WERI-Rb-1 (cell line): ENCODE measurements at regions not wholly inside any gene's neighbourhood (a gene's known extent, or its start where the extent isn't known, plus 50 kb on each side); places are given as distances from the start of the nearest gene placed in this dataset.

Source experiments
- DNase-seq: peaks from one replicate; pipeline ENCODE4 v3.0.0-alpha.2; 2020
- H3K27ac ChIP-seq: fragments of 250-450 bp; sonication (Bioruptor Pico); 2 replicates; pipeline ENCODE4 v1.5.1; 2020; ENCODE audit warnings: mild to moderate bottlenecking, moderate library complexity
- H3K27me3 ChIP-seq: fragments of 250-450 bp; sonication (Bioruptor Pico); 2 replicates; pipeline ENCODE4 v1.5.1; 2021; ENCODE audit warnings: mild to moderate bottlenecking, low read depth, moderate library complexity; ENCODE audit not compliant: insufficient read depth, severe bottlenecking
- H3K36me3 ChIP-seq: fragments of 250-450 bp; sonication (Bioruptor Pico); 2 replicates; pipeline ENCODE4 v1.5.1; 2020; ENCODE audit warnings: mild to moderate bottlenecking, moderate library complexity
- H3K4me3 ChIP-seq: 2 replicates; pipeline ENCODE4 v1.5.1; 2011; ENCODE audit warnings: low read depth, mild to moderate bottlenecking, control low read depth, low read length
- H3K9me3 ChIP-seq: fragments of 250-450 bp; sonication (Bioruptor Pico); 2 replicates; pipeline ENCODE4 v1.5.1; 2021; ENCODE audit warnings: mild to moderate bottlenecking, moderate library complexity; ENCODE audit not compliant: severe bottlenecking
- TF ChIP-seq, protein P1 (sequence below): IDR thresholded peaks from 2 replicates; pipeline ENCODE4 v1.5.1; 2011; ENCODE audit warnings: low read depth, mild to moderate bottlenecking, control low read depth, inconsistent platforms, low read length

DNA sequence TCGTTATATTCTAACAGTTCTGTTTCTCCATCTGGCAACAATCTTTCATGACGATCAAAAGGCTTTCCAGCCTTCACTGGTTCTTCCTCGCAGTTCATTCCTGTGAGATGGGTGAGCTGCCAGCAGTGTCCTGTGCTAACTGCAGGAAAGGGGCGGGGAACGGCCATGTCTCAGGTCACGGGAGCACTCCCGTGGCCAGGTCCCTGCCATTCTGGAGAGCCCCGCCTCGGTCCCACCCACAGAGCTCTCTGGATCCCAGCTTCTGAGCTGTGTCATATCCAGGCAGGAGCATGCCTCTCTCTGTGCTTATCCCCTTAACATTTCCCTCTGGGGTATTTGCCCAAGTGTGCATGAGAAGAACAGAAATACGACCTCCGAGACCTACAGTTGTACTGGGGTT lies 297.8 kb upstream of the IRX2 start:
- Histone ChIP-seq H3K9me3 (peaks cover 12% of the 10 kb centered on the region), H3K36me3 (no peaks in the 10 kb centered on the region), H3K27ac (no peak overlapping the region), H3K4me3 (no peak overlapping the region), H3K27me3 (peaks cover 84% of the 10 kb centered on the region)
- TF ChIP-seq, protein P1, sequence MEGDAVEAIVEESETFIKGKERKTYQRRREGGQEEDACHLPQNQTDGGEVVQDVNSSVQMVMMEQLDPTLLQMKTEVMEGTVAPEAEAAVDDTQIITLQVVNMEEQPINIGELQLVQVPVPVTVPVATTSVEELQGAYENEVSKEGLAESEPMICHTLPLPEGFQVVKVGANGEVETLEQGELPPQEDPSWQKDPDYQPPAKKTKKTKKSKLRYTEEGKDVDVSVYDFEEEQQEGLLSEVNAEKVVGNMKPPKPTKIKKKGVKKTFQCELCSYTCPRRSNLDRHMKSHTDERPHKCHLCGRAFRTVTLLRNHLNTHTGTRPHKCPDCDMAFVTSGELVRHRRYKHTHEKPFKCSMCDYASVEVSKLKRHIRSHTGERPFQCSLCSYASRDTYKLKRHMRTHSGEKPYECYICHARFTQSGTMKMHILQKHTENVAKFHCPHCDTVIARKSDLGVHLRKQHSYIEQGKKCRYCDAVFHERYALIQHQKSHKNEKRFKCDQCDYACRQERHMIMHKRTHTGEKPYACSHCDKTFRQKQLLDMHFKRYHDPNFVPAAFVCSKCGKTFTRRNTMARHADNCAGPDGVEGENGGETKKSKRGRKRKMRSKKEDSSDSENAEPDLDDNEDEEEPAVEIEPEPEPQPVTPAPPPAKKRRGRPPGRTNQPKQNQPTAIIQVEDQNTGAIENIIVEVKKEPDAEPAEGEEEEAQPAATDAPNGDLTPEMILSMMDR = no peak
- no peak for DNase-seq

DNA sequence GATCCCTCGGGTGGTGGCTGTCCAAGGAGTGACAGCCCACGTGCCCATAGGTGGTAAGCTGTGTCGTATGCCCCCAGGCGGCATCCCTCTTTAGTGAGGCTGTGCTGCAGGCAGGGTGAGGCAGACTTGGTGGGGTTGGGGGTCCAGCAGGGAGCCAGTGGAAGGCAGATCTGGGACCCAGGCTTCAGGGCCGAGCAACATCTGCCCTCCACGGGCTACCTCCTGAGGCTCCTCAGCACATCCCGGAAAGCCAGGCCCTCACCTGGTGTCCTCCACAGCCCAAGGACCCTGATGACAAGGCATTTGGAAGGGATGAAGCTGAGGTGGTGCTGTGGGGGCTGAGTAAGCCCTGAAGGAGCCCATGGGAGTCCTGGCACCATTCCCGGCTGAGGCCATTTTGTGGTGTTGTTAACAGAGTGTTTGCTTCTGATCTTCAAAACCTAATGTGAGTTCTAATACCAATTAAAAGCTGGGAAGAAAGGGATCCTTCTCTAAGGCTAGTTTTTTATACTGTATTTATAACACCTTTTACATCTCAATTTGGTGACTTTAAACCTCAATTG lies 295.8 kb upstream of the IRX2 start:
- Histone ChIP-seq H3K27me3 (peaks cover 96% of the 10 kb centered on the region), H3K4me3 (no peak overlapping the region), H3K9me3 (peaks cover 7% of the 10 kb centered on the region), H3K27ac (no peak overlapping the region), H3K36me3 (no peaks in the 10 kb centered on the region)
- TF ChIP-seq, protein P1 = no peak
- DNase-seq = no peak

DNA sequence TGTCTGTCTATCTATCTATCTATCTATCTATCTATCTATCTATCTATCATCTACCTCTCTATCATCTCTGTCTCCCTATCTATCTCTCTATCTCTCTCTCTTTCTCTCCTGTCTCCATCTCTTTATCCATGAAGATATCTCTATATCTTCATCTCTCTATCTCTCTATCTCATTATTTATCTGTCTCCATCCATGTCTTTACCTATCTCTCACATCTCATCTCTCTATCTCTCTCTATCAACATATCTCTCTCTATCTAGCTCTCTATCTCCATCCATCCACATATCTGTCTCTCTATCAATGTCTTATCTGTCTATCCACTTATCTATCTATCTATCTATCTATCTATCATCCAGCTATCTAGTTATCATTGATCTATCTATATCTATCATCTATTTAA lies 292.1 kb upstream of the IRX2 start:
- H3K27me3 ChIP-seq = peaks cover 82% of the 10 kb centered on the region
- H3K4me3 ChIP-seq = no peak overlapping the region
- H3K36me3 ChIP-seq = no peaks in the 10 kb centered on the region
- peaks cover 2% of the 10 kb centered on the region for H3K9me3 ChIP-seq
- no peak overlapping the region for H3K27ac ChIP-seq
- no peak for DNase-seq
- TF ChIP-seq, protein P1 = no peak

DNA sequence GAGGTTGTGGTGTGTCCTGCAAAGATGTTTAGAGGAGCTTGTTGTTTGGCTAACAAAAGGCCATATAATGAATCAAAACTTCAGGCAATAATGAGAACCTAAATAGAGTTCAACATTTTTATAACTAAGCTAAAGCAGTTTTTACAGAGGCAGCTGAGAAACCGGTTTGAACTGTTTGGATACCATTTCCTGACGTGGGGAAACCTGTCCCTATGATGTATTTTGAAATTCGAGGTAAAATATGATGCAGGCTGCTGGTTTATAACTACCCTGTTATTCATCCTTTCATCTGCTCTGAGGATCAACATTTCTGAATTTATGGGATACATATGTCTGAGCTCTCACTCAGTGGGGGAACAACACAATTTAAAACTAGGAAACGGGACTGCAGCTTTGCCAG lies 289.5 kb upstream of the IRX2 start:
- Histone ChIP-seq H3K27ac (no peak overlapping the region), H3K27me3 (peaks cover 82% of the 10 kb centered on the region), H3K36me3 (no peaks in the 10 kb centered on the region), H3K4me3 (no peak overlapping the region), H3K9me3 (no peaks in the 10 kb centered on the region)
- DNase-seq = no peak
- TF ChIP-seq, protein P1 = no peak

DNA sequence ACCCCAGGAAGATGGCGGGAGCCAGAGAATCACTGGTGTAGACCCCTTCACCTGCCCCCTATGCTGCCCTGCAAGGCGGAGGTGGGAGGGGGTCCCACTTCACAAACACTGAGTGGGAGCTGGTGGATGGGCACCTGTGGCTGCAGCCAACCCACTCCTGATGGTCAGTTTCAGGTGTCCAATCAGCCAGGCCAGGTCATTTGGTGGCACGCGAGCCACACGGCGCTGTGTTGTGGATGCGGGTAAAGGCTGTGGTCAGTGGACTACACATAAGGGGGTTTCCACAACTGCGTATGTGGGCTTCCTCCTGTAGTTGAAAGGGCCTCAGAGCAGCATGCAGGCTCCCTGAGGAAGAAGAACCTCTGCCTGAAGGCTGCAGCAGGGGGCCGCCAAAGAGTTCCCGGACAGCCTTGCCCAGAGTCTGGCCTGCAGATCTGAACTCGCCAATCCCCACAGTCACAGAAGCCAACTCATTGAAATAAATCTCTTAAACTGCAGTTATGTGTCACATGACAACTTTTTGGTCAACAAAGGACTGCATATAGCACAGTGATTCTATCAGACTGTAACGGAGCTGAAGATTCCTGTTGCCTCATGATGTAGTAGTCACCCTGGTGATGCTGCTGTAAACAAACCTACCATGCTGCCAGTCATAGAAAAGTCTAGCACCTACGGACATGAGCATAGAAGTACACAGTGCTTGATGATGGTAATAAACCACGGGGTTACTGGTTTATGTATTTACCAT lies 284.7 kb upstream of the IRX2 start:
- H3K36me3 ChIP-seq = no peaks in the 10 kb centered on the region
- H3K4me3 ChIP-seq = no peak overlapping the region
- no peak for DNase-seq
- TF ChIP-seq, protein P1 = no peak
- peaks cover 85% of the 10 kb centered on the region for H3K27me3 ChIP-seq
- H3K27ac ChIP-seq = no peak overlapping the region
- no peaks in the 10 kb centered on the region for H3K9me3 ChIP-seq
